HEK293T (cell line): ENCODE measurements at regions not wholly inside any gene's neighbourhood (a gene's known extent, or its start where the extent isn't known, plus 50 kb on each side); places are given as distances from the start of the nearest gene placed in this dataset.

ENCODE experiments used
- CTCF ChIA-PET: fragments of 350-600 bp; formaldehyde crosslinking; extraction: SDS; loops from one replicate; lab custom pipeline; 2021; ENCODE audit warnings: antibody characterized with exemption, inconsistent platforms; lab: Yijun Ruan, JAX
- POLR2A ChIA-PET: fragments of 350-600 bp; formaldehyde crosslinking; extraction: SDS; loops from one replicate; lab custom pipeline; 2020; ENCODE audit warnings: antibody characterized with exemption, inconsistent platforms; lab: Yijun Ruan, JAX
- DNase-seq: peaks from one replicate; pipeline ENCODE4 v3.0.0; 2012; ENCODE audit warnings: mixed read lengths; ENCODE audit errors: extremely low spot score
- ARNT ChIP-seq: fragments of 450-650 bp; IDR thresholded peaks from 2 replicates; pipeline ENCODE4 v1.6.1; 2017; ENCODE audit warnings: mild to moderate bottlenecking
- BHLHE40 ChIP-seq: fragments of 450-650 bp; IDR thresholded peaks from 2 replicates; pipeline ENCODE4 v1.6.1; 2016; ENCODE audit warnings: mild to moderate bottlenecking, moderate library complexity, borderline replicate concordance
- CTBP1 ChIP-seq: fragments of 450-650 bp; IDR thresholded peaks from 2 replicates; pipeline ENCODE4 v1.6.1; 2016; ENCODE audit warnings: borderline replicate concordance
- ELF4 ChIP-seq: fragments of 450-650 bp; IDR thresholded peaks from 2 replicates; pipeline ENCODE4 v1.6.1; 2017; ENCODE audit warnings: antibody characterized with exemption
- FOXA1 ChIP-seq: fragments of 450-650 bp; IDR thresholded peaks from 2 replicates; pipeline ENCODE4 v1.6.1; 2016; ENCODE audit warnings: mild to moderate bottlenecking
- FOXK2 ChIP-seq: fragments of 450-650 bp; IDR thresholded peaks from 2 replicates; pipeline ENCODE4 v1.6.1; 2016; ENCODE audit warnings: mild to moderate bottlenecking
- FOXM1 ChIP-seq: fragments of 450-650 bp; IDR thresholded peaks from 2 replicates; pipeline ENCODE4 v1.6.1; 2017; ENCODE audit warnings: mild to moderate bottlenecking, borderline replicate concordance
- HDGF ChIP-seq: fragments of 450-650 bp; IDR thresholded peaks from 2 replicates; pipeline ENCODE4 v1.6.1; 2017; ENCODE audit warnings: antibody characterized with exemption, borderline replicate concordance
- L3MBTL2 ChIP-seq: fragments of 450-650 bp; conservative IDR thresholded peaks from 2 replicates; pipeline ENCODE4 v1.6.1; 2016; ENCODE audit warnings: mild to moderate bottlenecking
- LEF1 ChIP-seq: fragments of 450-650 bp; IDR thresholded peaks from 2 replicates; pipeline ENCODE4 v1.6.1; 2017; ENCODE audit warnings: mild to moderate bottlenecking, borderline replicate concordance
- NFRKB ChIP-seq: fragments of 450-650 bp; IDR thresholded peaks from 2 replicates; pipeline ENCODE4 v1.6.1; 2016; ENCODE audit warnings: mild to moderate bottlenecking, moderate library complexity
- PKNOX1 ChIP-seq: fragments of 450-650 bp; IDR thresholded peaks from 2 replicates; pipeline ENCODE4 v1.6.1; 2016
- SP1 ChIP-seq: fragments of 450-650 bp; IDR thresholded peaks from 2 replicates; pipeline ENCODE4 v1.6.1; 2017
- SUZ12 ChIP-seq: fragments of 450-650 bp; IDR thresholded peaks from 2 replicates; pipeline ENCODE4 v1.6.1; 2016; ENCODE audit warnings: mild to moderate bottlenecking
- TARDBP ChIP-seq: fragments of 450-650 bp; IDR thresholded peaks from 2 replicates; pipeline ENCODE4 v1.6.1; 2016
- ZNF384 ChIP-seq: fragments of 450-650 bp; IDR thresholded peaks from 2 replicates; pipeline ENCODE4 v1.6.1; 2016

GRCh38 chr4:146998157-146998556, 52.5 kb upstream of the TTC29 start:
- DNase-seq, result no peak
- CTCF ChIA-PET, result no interaction called here
- POLR2A ChIA-PET, result no interaction called here
- no peak for TF ChIP-seq LEF1
- TF ChIP-seq HDGF, result no peak
- TF ChIP-seq SP1, result no peak
- no peak for TF ChIP-seq SUZ12
- no peak for TF ChIP-seq BHLHE40
- no peak for TF ChIP-seq FOXM1
- TF ChIP-seq L3MBTL2, result no peak
- TF ChIP-seq NFRKB, result no peak
- no peak for TF ChIP-seq TARDBP
- TF ChIP-seq ELF4, result no peak

GRCh38 chr4:147003956-147004809, 58.5 kb upstream of the TTC29 start:
- DNase-seq, result no peak
- ChIA-PET POLR2A (no interaction called here), CTCF (interaction anchor here (1.1 kb wide), 1 partner anchor 93 kb away, joined by 6 read pairs; no protein-coding TSS in a partner anchor)
- TF ChIP-seq TARDBP (no peak), PKNOX1 (no peak), NFRKB (no peak), L3MBTL2 (no peak), FOXA1 (no peak), CTBP1 (no peak), FOXK2 (no peak), ZNF384 (no peak), HDGF (no peak), ARNT (no peak), SP1 (no peak), ELF4 (no peak), LEF1 (no peak), FOXM1 (no peak), BHLHE40 (no peak), SUZ12 (no peak)

- ChIA-PET CTCF (no interaction called here), POLR2A (no interaction called here)
- TF ChIP-seq ARNT, result no peak
- DNase-seq, result no peak
Observed at GRCh38 chr4:147006229-147006628, 60.6 kb upstream of the TTC29 start.

GRCh38 chr4:147009875-147010274, 64.2 kb upstream of the TTC29 start:
- no peak for DNase-seq
- CTCF ChIA-PET, result interaction anchor here (0.7 kb wide), 1 partner anchor 848 kb away, joined by 3 read pairs; no protein-coding TSS in a partner anchor
- POLR2A ChIA-PET, result no interaction called here
- no peak for TF ChIP-seq BHLHE40
- no peak for TF ChIP-seq TARDBP
- TF ChIP-seq CTBP1, result no peak
- TF ChIP-seq PKNOX1, result no peak
- TF ChIP-seq SUZ12, result no peak
- TF ChIP-seq SP1, result no peak
- no peak for TF ChIP-seq FOXK2
- no peak for TF ChIP-seq FOXA1

GRCh38 chr4:147011411-147011810, 65.7 kb upstream of the TTC29 start:
- no peak for DNase-seq
- ChIA-PET POLR2A (no interaction called here), CTCF (no interaction called here)
- TF ChIP-seq SUZ12 (no peak), NFRKB (no peak), HDGF (no peak), ARNT (no peak), PKNOX1 (no peak), FOXA1 (no peak)

- DNase-seq, result no peak
- TF ChIP-seq SP1 (no peak), BHLHE40 (no peak), SUZ12 (no peak), FOXM1 (no peak), HDGF (no peak), ZNF384 (no peak), NFRKB (no peak), PKNOX1 (no peak), FOXA1 (no peak), LEF1 (no peak), ELF4 (no peak), TARDBP (no peak), ARNT (no peak), FOXK2 (no peak), L3MBTL2 (no peak), CTBP1 (no peak)
- ChIA-PET CTCF (interaction anchor here (0.6 kb wide), 1 partner anchor 1402 kb away, joined by 4 read pairs; no protein-coding TSS in a partner anchor), POLR2A (no interaction called here)
Observed at GRCh38 chr4:147012059-147012707, 66.5 kb upstream of the TTC29 start.
